ENCODE measurements at regions not wholly inside any gene's neighbourhood (a gene's known extent, or its start where the extent isn't known, plus 50 kb on each side); places are given as distances from the start of the nearest gene placed in this dataset.

GRCh38 chr21:36532769-36533467 is 53.0 kb upstream of the CLDN14 start:
- no peak for DNase-seq (ENCODE audit: low spot score)

GRCh38 chr21:36533468-36533848 is 53.5 kb upstream of the CLDN14 start:
- no peak for DNase-seq (ENCODE audit: low spot score)

GRCh38 chr21:36534656-36535055 is 54.7 kb upstream of the CLDN14 start:
- no peak for DNase-seq (ENCODE audit: low spot score)

- no peak for DNase-seq (ENCODE audit: low spot score)
Observed at GRCh38 chr21:36535618-36536241, 55.8 kb upstream of the CLDN14 start.

GRCh38 chr21:36538761-36539160 is 58.8 kb upstream of the CLDN14 start:
- no peak for DNase-seq (ENCODE audit: low spot score)

- no peak for DNase-seq (ENCODE audit: low spot score)
Observed at GRCh38 chr21:36539434-36540150, 59.7 kb upstream of the CLDN14 start.

- no peak for DNase-seq (ENCODE audit: low spot score)
Observed at GRCh38 chr21:36540700-36541099, 60.8 kb upstream of the CLDN14 start.

- no peak for DNase-seq (ENCODE audit: low spot score)
Observed at GRCh38 chr21:36541721-36542139, 61.8 kb upstream of the CLDN14 start.

- DNase-seq (ENCODE audit: low spot score), result peak; percentile 5
Observed at GRCh38 chr21:36542312-36543101, 62.6 kb upstream of the CLDN14 start.

GRCh38 chr21:36543924-36544323 is 64.0 kb upstream of the CLDN14 start:
- DNase-seq (ENCODE audit: low spot score), result no peak

GRCh38 chr21:36544545-36544944 is 64.6 kb upstream of the CLDN14 start:
- DNase-seq (ENCODE audit: low spot score), result no peak

GRCh38 chr21:36545776-36546511 is 66.0 kb upstream of the CLDN14 start:
- no peak for DNase-seq (ENCODE audit: low spot score)

- DNase-seq (ENCODE audit: low spot score), result no peak
Observed at GRCh38 chr21:36547464-36547863, 67.5 kb upstream of the CLDN14 start.

GRCh38 chr21:36548866-36549265 is 68.9 kb upstream of the CLDN14 start:
- no peak for DNase-seq (ENCODE audit: low spot score)

GRCh38 chr21:36549470-36549869 is 69.5 kb upstream of the CLDN14 start:
- no peak for DNase-seq (ENCODE audit: low spot score)

- DNase-seq (ENCODE audit: low spot score), result no peak
Observed at GRCh38 chr21:36550761-36551160, 70.8 kb upstream of the CLDN14 start.

GRCh38 chr21:36551321-36551720 is 71.4 kb upstream of the CLDN14 start:
- no peak for DNase-seq (ENCODE audit: low spot score)

GRCh38 chr21:36551731-36552433 is 72.0 kb upstream of the CLDN14 start:
- no peak for DNase-seq (ENCODE audit: low spot score)

- no peak for DNase-seq (ENCODE audit: low spot score)
Observed at GRCh38 chr21:36552434-36552785, 72.5 kb upstream of the CLDN14 start.

- no peak for DNase-seq (ENCODE audit: low spot score)
Observed at GRCh38 chr21:36553406-36553805, 73.5 kb upstream of the CLDN14 start.

All from activated CD4-positive, alpha-beta T cell treated with anti-CD3 and anti-CD28 coated beads, Interleukin-2, Interleukin-4, amounts not matched to agents 100 ng/mL and 50 ng/mL, durations not matched to agents 16 hours and 8 hours (primary cell).